CD4-positive, alpha-beta T cell treated with Interferon gamma for 1 hour (primary cell): ENCODE measurements at regions not wholly inside any gene's neighbourhood (a gene's known extent, or its start where the extent isn't known, plus 50 kb on each side); places are given as distances from the start of the nearest gene placed in this dataset.
"Not testable (repeated sequence)": the region's sequence is repeated elsewhere in the genome, so short reads cannot be mapped to it uniquely, and the experiment has no call there.

ENCODE experiments used
- DNase-seq: peaks from one replicate; pipeline ENCODE4 v3.0.0-alpha.2; 2020

GRCh38 chr1:121054928-121055327 lies 129.2 kb downstream of the FAM72B start:
- DNase-seq = not testable (repeated sequence)

DNA sequence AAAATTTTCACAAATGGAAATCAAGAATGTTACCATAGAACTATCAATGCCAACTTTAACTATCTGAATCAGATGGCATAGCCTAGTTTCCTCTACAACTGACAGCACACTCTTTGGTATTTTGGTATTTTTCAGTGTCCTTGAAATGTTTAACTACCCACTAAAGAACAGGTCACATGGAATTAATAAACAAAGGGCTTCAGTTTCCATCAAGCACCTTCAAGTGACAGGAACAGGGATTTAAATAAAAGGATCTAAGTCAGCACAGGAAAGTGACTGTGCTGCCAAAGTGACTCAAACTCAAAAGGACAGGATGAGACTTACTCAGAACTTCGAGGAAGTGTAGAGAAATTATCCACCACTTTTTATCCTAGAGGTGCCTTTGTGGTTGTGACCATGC lies 117.2 kb downstream of the FAM72B start:
- DNase-seq = not testable (repeated sequence)

GRCh38 chr1:121068738-121069499 lies 115.2 kb downstream of the FAM72B start:
- not testable (repeated sequence) for DNase-seq

DNA sequence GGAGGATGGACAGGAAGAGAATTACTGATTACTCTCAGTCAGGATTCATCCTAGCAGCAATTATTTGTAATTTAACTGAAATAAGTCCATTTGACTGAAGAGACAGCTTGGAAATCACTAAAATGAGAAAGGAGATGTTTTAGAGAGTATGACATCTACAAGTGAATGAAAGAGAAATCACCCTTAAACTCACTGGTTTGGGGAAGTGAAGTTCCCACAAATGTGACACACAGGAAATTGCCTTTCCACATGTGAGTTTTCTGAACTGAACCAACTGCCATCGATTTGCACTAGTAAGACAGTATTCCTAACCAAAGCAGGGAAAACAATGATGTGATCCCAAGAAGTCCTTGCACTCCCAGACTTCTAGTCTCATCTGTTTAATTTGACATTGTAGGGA lies 110.3 kb downstream of the FAM72B start:
- not testable (repeated sequence) for DNase-seq

DNA sequence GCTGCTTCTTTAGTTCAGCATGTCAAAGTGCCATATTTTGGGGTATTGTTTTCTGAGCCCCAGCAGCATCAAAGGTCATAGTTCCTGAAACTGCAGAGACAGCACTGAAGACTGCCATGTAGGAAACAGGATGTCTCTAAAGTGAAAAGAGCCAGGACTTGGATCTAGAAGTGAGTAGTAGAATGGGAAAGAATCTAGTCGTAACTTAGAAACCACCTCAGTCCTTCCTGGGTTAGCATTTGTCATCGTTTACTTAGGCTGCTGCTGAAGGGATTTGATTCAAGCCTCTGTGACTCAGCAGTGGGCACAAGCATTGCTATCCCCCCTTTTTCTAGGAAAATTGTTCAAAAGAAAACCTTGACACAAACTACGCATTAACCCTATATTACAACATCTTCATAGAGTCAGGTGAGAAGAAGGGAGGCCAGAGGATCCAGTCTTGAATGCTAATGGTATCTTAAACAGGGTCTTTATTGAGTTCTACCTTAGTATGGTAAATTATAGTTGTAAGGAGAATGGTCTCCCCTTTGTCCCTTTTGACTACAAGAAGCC lies 108.8 kb downstream of the FAM72B start:
- not testable (repeated sequence) for DNase-seq

DNA sequence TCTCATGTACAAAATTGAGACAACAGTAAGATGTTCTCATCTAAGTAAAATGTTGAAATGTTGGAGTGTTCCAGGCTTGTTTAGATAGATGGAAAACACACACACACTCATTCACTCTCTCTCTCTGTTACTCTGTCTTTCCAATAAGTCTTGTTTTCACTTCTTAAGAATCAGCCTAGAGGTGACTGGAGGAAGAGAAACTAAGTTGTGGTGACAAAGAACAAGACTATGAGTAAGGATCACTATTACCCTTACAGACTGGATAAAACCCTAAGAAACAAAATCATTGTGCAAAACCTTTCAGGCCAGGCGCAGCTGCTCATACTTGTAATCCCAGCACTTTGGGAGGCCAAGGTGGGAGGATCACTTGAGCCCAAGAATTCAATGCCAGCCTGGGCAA lies 107.5 kb downstream of the FAM72B start:
- not testable (repeated sequence) for DNase-seq

GRCh38 chr1:121079655-121080054 lies 104.5 kb downstream of the FAM72B start:
- not testable (repeated sequence) for DNase-seq

DNA sequence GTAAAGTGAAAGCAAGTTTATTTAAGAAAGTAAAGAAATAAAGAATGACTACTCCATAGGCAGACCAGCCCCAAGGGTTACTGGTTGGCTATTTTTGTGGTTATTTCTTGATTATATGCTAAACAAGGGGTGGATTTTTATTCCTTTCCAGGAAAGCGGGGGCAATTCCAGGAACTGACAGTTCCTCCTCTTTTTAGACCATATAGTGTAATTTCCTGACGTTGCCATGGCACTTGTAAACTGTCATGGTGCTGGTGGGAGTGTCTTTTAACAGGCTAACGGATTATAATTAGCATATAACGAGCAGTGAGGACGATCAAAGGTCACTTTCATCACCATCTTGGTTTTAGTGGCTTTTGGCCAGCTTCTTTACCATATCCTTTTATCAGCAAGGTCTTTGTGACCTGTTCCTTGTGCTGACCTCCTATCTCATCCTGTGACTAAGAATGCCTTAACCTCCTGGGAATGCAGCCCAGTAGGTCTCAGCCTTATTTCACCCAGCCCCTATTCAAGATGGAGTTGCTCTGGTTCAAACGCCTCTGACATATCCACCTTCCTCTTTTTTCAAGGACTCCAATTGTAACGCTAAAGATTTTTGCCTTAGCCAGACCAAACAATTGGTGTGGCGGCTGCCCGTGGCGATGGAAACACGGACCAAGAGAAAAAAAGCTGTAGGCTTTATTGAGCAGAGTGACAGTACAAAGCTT lies 103.8 kb downstream of the FAM72B start:
- peak; percentile 65 for DNase-seq

- not testable (repeated sequence) for DNase-seq
Observed at GRCh38 chr1:121080904-121081264, 103.3 kb downstream of the FAM72B start.

DNA sequence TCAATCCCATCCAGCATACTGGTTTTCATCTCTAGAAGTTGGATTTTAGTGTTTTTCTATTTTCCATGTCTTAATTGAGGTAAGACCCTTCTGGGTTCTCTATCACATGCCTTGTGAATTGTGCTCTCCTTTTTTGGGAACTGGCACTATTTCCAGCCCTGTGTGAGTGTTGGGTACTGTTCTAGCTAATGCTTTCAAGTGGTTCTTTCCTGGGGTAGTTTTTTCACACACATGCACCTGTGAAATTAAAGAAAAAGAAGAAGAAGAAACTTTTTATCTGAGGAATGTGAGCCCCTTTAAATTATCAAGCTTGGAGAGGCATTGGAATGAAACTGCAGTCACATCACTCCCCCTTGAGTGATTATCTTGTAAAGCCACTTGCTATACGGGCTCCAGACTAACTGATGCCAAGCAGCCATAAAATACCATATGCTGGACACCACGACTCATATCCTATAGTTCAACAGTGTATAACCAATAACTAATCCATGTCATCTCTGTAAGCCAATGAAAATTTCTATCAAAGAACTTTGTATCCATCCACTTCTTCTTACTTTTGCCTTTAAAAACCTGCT lies 102.4 kb downstream of the FAM72B start:
- not testable (repeated sequence) for DNase-seq

DNA sequence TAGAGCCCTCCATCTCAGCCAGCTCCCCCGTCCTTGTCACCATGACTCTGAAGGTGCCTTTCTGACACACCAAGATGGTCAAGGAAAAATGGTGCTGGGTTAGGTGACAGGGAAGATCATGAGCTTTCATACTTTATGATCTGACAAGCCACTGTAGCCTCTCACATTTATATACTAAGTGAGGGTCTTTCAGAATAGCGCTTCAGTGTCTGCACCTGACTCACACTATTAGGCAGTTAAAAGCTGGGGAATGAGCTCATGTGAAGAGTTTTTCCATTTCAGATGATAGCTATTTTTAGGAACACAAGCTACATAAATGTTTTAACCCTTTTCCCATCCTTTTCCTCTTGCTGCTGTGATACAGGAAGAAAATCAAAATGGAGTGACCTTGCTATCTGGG lies 101.1 kb downstream of the FAM72B start:
- not testable (repeated sequence) for DNase-seq

GRCh38 chr1:121086249-121086648 lies 97.9 kb downstream of the FAM72B start:
- not testable (repeated sequence) for DNase-seq

- DNase-seq = peak; percentile 10
Observed at GRCh38 chr1:121087221-121087620, 96.9 kb downstream of the FAM72B start.

DNA sequence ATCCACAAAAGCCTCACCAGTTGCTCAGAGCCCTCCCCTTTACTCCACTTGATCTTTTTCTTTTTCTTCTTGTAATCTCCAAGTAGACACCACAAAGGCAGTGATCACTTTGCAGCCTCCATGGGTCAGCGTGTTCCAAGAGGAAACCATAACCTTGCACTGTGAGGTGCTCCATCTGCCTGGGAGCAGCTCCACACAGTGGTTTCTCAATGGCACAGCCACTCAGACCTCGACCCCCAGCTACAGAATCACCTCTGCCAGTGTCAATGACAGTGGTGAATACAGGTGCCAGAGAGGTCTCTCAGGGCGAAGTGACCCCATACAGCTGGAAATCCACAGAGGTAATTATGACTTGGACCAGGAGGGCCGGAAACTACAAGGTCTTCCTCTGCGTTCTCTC lies 95.6 kb downstream of the FAM72B start:
- not testable (repeated sequence) for DNase-seq

DNA sequence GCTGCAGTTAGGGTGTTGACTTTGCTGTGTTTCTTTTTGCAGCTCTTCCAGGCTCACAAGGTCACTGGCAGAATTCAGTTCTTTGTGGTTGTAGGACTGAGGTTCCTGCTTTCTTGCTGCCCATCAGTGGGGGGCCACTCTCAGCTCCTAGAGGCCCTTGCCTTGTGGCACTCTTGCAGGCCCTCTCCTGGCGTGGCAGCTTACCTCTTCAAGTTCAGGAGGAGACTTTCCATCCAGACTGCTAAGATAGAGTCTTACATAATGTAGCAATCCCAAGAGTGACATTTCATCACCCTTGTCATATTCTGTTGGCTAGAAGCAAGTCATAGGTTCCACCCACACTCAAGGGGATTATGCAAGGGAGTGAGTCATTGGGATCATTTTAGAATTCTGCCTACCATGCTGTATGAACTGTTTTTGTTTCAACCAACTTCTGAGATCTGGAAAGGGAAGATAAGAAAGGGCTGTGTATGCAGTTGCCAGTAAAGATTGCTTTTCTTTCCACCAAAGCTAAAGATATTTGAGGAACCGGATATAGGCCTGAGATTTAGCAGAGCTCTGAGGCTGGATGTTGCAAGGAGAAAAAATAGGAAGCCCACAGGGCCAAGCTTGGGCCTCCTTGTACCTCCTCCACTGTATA lies 91.7 kb downstream of the FAM72B start:
- peak; percentile 6 for DNase-seq

DNA sequence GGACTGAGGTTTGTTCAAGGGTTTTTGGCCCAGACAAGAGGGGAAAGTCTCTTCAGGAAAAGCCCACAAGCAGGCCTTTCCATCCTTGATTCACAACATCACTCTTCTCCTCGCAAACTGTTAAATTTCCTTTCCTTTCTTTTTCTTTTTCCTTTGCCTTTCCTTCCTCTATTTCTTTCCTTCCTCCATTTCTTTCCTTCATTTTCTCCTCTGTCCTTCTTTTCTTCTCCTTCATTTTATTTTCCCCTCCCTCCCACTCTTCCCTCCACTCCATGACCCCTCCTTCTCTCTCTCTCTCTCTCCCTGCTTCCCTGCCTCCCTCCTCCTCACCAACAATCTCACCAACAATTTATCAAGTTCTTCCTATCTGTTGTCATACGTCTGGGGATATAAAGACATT lies 89.1 kb downstream of the FAM72B start:
- DNase-seq = not testable (repeated sequence)

GRCh38 chr1:121097127-121097866 lies 86.8 kb downstream of the FAM72B start:
- DNase-seq = peak; percentile 82

DNA sequence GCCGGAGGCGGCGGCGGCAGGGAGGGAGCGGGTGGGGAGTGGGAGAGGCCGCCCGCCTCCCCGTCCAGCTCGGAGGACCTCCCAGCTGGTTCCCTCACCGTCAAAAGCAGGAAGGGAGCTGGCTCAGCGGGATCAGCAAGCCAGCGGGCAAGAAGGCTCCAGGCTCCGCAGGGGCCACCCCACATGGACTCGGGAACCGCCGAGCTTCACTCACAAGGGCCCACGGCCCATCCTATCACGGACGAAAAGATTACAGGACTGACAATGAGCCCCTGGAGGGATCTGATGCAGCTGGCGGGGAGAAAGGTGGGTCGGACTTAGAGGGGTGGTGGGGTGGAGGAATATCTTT lies 86.3 kb downstream of the FAM72B start:
- DNase-seq = peak; percentile 1

- not testable (repeated sequence) for DNase-seq
Observed at GRCh38 chr1:121109025-121109424, 75.1 kb downstream of the FAM72B start.

GRCh38 chr1:121116522-121117297 lies 67.4 kb downstream of the FAM72B start:
- not testable (repeated sequence) for DNase-seq

DNA sequence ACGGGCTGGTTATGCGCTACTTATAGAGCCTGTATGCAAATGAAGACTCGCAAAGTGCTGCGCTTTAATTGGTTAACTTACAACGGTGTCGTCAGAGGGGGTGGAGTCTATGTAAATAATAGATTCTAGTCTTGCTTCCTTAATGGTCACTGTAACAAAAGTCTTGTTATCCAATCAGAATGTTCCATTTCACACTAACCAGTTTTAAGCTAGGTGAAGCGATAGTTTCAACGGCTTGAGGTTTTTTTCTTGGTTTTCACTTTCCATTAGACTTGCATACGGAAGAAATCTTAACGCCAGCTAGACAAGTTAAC lies 66.9 kb downstream of the FAM72B start:
- DNase-seq = not testable (repeated sequence)
